ENCODE measurements at regions not wholly inside any gene's neighbourhood (a gene's known extent, or its start where the extent isn't known, plus 50 kb on each side); places are given as distances from the start of the nearest gene placed in this dataset.

DNA sequence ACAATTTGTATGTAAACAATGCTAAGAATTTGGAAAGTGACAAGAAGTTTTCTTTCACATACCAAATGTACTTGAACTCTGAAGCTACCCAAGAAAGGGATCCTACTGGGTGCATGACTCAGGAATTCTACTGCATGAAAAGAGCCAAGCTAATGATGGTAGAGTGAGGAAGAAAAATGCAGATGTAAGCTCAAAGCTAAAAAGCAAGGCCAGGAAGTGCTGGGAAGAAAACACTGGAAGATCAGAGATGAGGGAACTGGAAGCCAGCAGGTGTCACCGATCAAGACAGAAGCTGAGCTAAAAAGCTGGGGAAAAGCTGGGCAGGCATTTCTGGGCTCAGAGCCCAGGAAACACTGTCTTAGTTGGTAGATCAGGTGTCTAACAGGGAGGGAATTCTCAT lies 449.1 kb downstream of the NKX6-1 start:
- TF ChIP-seq, protein P1, sequence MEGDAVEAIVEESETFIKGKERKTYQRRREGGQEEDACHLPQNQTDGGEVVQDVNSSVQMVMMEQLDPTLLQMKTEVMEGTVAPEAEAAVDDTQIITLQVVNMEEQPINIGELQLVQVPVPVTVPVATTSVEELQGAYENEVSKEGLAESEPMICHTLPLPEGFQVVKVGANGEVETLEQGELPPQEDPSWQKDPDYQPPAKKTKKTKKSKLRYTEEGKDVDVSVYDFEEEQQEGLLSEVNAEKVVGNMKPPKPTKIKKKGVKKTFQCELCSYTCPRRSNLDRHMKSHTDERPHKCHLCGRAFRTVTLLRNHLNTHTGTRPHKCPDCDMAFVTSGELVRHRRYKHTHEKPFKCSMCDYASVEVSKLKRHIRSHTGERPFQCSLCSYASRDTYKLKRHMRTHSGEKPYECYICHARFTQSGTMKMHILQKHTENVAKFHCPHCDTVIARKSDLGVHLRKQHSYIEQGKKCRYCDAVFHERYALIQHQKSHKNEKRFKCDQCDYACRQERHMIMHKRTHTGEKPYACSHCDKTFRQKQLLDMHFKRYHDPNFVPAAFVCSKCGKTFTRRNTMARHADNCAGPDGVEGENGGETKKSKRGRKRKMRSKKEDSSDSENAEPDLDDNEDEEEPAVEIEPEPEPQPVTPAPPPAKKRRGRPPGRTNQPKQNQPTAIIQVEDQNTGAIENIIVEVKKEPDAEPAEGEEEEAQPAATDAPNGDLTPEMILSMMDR (IDR thresholded peaks at IDR 0.05; ENCODE audit: unreplicated experiment): no peak
- BruUV-seq (replicated peaks): no TSS peak
- CTCF ChIA-PET: no interaction called here
- no peak for DNase-seq
- H3K36me3 Mint-ChIP-seq (ENCODE audit: insufficient read depth, unreplicated experiment): no peaks in the 10 kb centered on the region
- peaks cover 6% of the 10 kb centered on the region for H3K4me1 Mint-ChIP-seq (ENCODE audit: low read depth, unreplicated experiment)
- no peak overlapping the region for H3K4me3 Mint-ChIP-seq (ENCODE audit: low read depth, unreplicated experiment)
- no peak overlapping the region for H3K27ac Mint-ChIP-seq (ENCODE audit: unreplicated experiment)
- H3K9me3 Mint-ChIP-seq (ENCODE audit: low read depth, unreplicated experiment): no peaks in the 10 kb centered on the region
- H3K27me3 Mint-ChIP-seq (ENCODE audit: unreplicated experiment): no peaks in the 10 kb centered on the region
- intact Hi-C loops (cut with micrococcal nuclease; ENCODE audit: unreplicated experiment): no loop called here

DNA sequence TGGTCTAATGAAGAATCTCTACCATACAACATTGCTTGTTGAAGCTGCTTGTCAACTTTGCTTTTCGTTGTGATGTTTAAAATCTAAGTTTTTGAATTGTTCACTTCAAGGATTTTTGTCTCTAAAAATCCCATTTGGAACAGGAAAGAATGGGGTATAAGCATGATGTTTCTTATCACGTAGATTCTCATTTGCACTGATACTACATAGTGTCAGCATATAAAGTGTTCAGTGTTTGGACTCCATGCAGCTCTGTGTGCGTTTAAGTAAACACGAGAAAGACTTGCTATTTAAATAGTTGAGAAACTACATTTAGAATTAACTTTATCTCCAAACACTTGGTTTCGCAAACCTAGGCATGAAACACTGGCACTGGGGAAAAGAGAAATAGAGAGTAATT lies 452.5 kb downstream of the NKX6-1 start:
- no TSS peak for BruUV-seq (replicated peaks)
- H3K27ac Mint-ChIP-seq (ENCODE audit: unreplicated experiment): no peak overlapping the region
- H3K4me3 Mint-ChIP-seq (ENCODE audit: low read depth, unreplicated experiment): no peak overlapping the region
- TF ChIP-seq, protein P1 (IDR thresholded peaks at IDR 0.05; ENCODE audit: unreplicated experiment): no peak
- intact Hi-C loops (cut with micrococcal nuclease; ENCODE audit: unreplicated experiment): no loop called here
- no peak for DNase-seq
- CTCF ChIA-PET: no interaction called here
- H3K4me1 Mint-ChIP-seq (ENCODE audit: low read depth, unreplicated experiment): peaks cover 6% of the 10 kb centered on the region
- no peaks in the 10 kb centered on the region for H3K9me3 Mint-ChIP-seq (ENCODE audit: low read depth, unreplicated experiment)
- no peaks in the 10 kb centered on the region for H3K36me3 Mint-ChIP-seq (ENCODE audit: insufficient read depth, unreplicated experiment)
- no peaks in the 10 kb centered on the region for H3K27me3 Mint-ChIP-seq (ENCODE audit: unreplicated experiment)

DNA sequence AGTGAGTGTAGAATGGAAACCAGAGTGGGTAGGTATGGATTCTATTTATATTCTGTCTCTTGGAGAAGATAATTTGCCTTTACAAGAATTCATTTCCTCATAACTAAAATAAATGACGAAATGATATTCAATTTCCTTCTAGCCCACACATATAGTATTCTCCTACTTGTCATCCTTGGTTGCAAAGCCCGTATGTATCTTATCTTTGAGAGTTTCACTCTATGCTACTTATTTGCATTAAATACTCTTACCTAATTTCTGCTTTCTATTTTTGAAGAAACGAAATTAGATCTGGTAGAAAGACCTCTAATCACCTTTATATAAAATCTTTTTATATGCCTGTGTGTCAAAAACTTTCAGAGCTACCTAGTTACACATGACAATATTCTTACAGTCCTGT lies 457.7 kb downstream of the NKX6-1 start:
- no peak overlapping the region for H3K27ac Mint-ChIP-seq (ENCODE audit: unreplicated experiment)
- BruUV-seq (replicated peaks): no TSS peak
- intact Hi-C loops (cut with micrococcal nuclease; ENCODE audit: unreplicated experiment): no loop called here

DNA sequence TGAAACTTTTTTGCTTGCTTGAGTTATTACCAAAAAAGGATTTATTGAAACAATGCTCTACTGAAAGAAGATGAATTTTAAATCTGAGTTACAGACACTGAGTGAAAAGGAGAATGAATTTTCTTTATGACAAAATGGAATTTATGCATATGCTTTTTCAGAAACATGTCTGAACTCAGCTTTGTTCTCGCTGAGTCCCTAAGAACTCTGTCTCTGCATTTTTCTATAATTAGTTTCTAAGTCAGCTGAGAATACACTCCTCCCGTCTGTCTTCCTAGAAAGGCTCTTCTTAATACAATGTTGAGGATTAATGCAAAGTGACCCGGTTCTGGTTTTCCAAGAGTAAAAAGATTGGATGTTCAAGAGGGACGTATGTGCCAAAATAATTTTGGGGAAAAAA lies 463.5 kb downstream of the NKX6-1 start:
- CTCF ChIA-PET: no interaction called here
- DNase-seq: no peak
- Mint-ChIP-seq H3K4me1 (ENCODE audit: low read depth, unreplicated experiment) (no peaks in the 10 kb centered on the region), H3K9me3 (ENCODE audit: low read depth, unreplicated experiment) (no peaks in the 10 kb centered on the region), H3K4me3 (ENCODE audit: low read depth, unreplicated experiment) (no peak overlapping the region), H3K27ac (ENCODE audit: unreplicated experiment) (no peak overlapping the region), H3K36me3 (ENCODE audit: insufficient read depth, unreplicated experiment) (no peaks in the 10 kb centered on the region), H3K27me3 (ENCODE audit: unreplicated experiment) (peaks cover 21% of the 10 kb centered on the region)
- no TSS peak for BruUV-seq (replicated peaks)
- intact Hi-C loops (cut with micrococcal nuclease; ENCODE audit: unreplicated experiment): no loop called here
- TF ChIP-seq, protein P1 (IDR thresholded peaks at IDR 0.05; ENCODE audit: unreplicated experiment): no peak

More for the DNA sequence above, 457.7 kb downstream of the NKX6-1 start:
- CTCF ChIA-PET: no interaction called here
- TF ChIP-seq, protein P1 (IDR thresholded peaks at IDR 0.05; ENCODE audit: unreplicated experiment): no peak
- Mint-ChIP-seq H3K4me3 (ENCODE audit: low read depth, unreplicated experiment) (no peak overlapping the region), H3K9me3 (ENCODE audit: low read depth, unreplicated experiment) (no peaks in the 10 kb centered on the region), H3K27me3 (ENCODE audit: unreplicated experiment) (peaks cover 13% of the 10 kb centered on the region), H3K36me3 (ENCODE audit: insufficient read depth, unreplicated experiment) (no peaks in the 10 kb centered on the region), H3K4me1 (ENCODE audit: low read depth, unreplicated experiment) (no peaks in the 10 kb centered on the region)
- DNase-seq: no peak

DNA sequence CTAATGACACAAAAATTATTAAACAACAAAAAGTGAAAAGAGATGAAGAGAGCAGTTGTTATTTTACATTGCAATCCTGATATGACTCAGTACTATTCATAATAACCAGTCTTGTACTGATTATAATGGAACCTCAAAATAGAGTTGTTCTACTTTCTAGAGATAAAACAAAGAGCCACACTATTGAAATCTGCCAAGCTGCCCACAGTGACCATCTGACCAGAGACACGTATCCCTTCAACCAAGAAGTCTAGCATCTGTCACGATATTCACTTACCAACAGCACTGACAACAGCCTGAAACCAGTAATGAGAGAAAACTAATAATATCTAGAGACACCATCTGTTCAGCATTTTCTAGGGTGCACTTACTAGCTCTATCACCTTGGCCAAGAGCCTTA lies 466.7 kb downstream of the NKX6-1 start:
- Mint-ChIP-seq H3K27ac (ENCODE audit: unreplicated experiment) (no peak overlapping the region), H3K4me3 (ENCODE audit: low read depth, unreplicated experiment) (no peak overlapping the region), H3K4me1 (ENCODE audit: low read depth, unreplicated experiment) (no peaks in the 10 kb centered on the region), H3K36me3 (ENCODE audit: insufficient read depth, unreplicated experiment) (no peaks in the 10 kb centered on the region), H3K27me3 (ENCODE audit: unreplicated experiment) (peaks cover 18% of the 10 kb centered on the region), H3K9me3 (ENCODE audit: low read depth, unreplicated experiment) (no peaks in the 10 kb centered on the region)
- TF ChIP-seq, protein P1 (IDR thresholded peaks at IDR 0.05; ENCODE audit: unreplicated experiment): no peak
- intact Hi-C loops (cut with micrococcal nuclease; ENCODE audit: unreplicated experiment): no loop called here
- no TSS peak for BruUV-seq (replicated peaks)
- no peak for DNase-seq
- CTCF ChIA-PET: no interaction called here
